ENCODE measurements at regions not wholly inside any gene's neighbourhood (a gene's known extent, or its start where the extent isn't known, plus 50 kb on each side); places are given as distances from the start of the nearest gene placed in this dataset.

DNA sequence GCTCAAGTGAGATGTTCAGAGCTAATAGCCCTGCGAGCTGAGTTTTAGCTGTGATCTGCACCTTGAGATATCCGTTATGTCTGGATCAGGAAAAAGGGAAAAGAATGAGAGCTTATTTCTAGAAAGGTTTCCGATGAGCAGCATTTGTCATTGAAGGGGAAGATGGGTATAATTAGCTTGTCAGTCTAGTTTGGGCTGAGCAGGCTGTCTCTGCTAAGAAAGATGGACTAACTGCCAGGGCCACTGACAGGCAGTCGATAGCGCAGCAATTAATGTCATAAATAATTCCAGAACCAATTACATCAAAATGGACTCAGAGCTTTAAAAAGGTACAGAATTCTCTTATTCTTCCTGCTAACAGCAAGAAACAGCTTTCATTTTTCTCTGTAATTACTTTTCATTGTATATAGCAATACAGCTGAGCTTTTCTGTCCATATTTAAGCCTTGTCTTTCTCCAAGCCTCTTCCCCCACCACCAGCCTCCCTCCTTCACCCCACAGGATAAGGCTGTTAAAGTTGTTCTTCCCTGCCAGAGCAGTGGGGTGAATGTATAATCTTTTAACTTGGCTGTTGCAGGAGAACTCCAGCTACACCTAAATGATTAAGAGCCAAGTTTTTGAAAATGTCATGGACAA, 1006.5 kb downstream of the KCNMA1 start:
- TF ChIP-seq, protein P1, sequence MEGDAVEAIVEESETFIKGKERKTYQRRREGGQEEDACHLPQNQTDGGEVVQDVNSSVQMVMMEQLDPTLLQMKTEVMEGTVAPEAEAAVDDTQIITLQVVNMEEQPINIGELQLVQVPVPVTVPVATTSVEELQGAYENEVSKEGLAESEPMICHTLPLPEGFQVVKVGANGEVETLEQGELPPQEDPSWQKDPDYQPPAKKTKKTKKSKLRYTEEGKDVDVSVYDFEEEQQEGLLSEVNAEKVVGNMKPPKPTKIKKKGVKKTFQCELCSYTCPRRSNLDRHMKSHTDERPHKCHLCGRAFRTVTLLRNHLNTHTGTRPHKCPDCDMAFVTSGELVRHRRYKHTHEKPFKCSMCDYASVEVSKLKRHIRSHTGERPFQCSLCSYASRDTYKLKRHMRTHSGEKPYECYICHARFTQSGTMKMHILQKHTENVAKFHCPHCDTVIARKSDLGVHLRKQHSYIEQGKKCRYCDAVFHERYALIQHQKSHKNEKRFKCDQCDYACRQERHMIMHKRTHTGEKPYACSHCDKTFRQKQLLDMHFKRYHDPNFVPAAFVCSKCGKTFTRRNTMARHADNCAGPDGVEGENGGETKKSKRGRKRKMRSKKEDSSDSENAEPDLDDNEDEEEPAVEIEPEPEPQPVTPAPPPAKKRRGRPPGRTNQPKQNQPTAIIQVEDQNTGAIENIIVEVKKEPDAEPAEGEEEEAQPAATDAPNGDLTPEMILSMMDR (IDR thresholded peaks at IDR 0.05; ENCODE audit: low read depth, low read length, missing input control), result no peak
- TF ChIP-seq GABPA (IDR thresholded peaks at IDR 0.05 in 1 of 2, conservative IDR thresholded peaks at IDR 0.05 in 1 of 2) (no peak), HNF4A (conservative IDR thresholded peaks at IDR 0.05) (no peak), SP1 (IDR thresholded peaks at IDR 0.05) (no peak), JUND (IDR thresholded peaks at IDR 0.05) (no peak), YY1 (IDR thresholded peaks at IDR 0.05) (no peak), TAF1 (conservative IDR thresholded peaks at IDR 0.05) (no peak), RXRA (IDR thresholded peaks at IDR 0.05) (no peak)
- TF ChIP-seq, protein P2, sequence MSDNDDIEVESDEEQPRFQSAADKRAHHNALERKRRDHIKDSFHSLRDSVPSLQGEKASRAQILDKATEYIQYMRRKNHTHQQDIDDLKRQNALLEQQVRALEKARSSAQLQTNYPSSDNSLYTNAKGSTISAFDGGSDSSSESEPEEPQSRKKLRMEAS (IDR thresholded peaks at IDR 0.05), result no peak
- TF ChIP-seq, protein P3, sequence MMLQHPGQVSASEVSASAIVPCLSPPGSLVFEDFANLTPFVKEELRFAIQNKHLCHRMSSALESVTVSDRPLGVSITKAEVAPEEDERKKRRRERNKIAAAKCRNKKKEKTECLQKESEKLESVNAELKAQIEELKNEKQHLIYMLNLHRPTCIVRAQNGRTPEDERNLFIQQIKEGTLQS (IDR thresholded peaks at IDR 0.05), result no peak
- TF ChIP-seq, protein P4, sequence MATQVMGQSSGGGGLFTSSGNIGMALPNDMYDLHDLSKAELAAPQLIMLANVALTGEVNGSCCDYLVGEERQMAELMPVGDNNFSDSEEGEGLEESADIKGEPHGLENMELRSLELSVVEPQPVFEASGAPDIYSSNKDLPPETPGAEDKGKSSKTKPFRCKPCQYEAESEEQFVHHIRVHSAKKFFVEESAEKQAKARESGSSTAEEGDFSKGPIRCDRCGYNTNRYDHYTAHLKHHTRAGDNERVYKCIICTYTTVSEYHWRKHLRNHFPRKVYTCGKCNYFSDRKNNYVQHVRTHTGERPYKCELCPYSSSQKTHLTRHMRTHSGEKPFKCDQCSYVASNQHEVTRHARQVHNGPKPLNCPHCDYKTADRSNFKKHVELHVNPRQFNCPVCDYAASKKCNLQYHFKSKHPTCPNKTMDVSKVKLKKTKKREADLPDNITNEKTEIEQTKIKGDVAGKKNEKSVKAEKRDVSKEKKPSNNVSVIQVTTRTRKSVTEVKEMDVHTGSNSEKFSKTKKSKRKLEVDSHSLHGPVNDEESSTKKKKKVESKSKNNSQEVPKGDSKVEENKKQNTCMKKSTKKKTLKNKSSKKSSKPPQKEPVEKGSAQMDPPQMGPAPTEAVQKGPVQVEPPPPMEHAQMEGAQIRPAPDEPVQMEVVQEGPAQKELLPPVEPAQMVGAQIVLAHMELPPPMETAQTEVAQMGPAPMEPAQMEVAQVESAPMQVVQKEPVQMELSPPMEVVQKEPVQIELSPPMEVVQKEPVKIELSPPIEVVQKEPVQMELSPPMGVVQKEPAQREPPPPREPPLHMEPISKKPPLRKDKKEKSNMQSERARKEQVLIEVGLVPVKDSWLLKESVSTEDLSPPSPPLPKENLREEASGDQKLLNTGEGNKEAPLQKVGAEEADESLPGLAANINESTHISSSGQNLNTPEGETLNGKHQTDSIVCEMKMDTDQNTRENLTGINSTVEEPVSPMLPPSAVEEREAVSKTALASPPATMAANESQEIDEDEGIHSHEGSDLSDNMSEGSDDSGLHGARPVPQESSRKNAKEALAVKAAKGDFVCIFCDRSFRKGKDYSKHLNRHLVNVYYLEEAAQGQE (IDR thresholded peaks at IDR 0.05), result no peak
